ENCODE measurements at regions not wholly inside any gene's neighbourhood (a gene's known extent, or its start where the extent isn't known, plus 50 kb on each side); places are given as distances from the start of the nearest gene placed in this dataset.

- no peak for TF ChIP-seq CTCF (IDR thresholded peaks at IDR 0.05; ENCODE audit: insufficient read depth, low read depth, low read length)
- TF ChIP-seq EZH2 (IDR thresholded peaks at IDR 0.05; ENCODE audit: insufficient read depth, low read length): no peak
Observed at GRCh38 chr4:182141061-182141460, 102.1 kb upstream of the TENM3 start.
